NCI-H2029 treated with DMSO at 0.1 percent for 48 hours (cell line): ENCODE measurements at regions not wholly inside any gene's neighbourhood (a gene's known extent, or its start where the extent isn't known, plus 50 kb on each side); places are given as distances from the start of the nearest gene placed in this dataset.
"Not testable (repeated sequence)": the region's sequence is repeated elsewhere in the genome, so short reads cannot be mapped to it uniquely, and the experiment has no call there.

Experiments used
- DNase-seq: peaks from one replicate; lab custom pipeline; 2025; lab: John Stamatoyannopoulos, UW

- no peak for DNase-seq
Measured at GRCh38 chr10:8128511-8128910, 74.0 kb downstream of the GATA3 start.

- no peak for DNase-seq
Measured at GRCh38 chr10:8129438-8129837, 75.0 kb downstream of the GATA3 start.

DNA sequence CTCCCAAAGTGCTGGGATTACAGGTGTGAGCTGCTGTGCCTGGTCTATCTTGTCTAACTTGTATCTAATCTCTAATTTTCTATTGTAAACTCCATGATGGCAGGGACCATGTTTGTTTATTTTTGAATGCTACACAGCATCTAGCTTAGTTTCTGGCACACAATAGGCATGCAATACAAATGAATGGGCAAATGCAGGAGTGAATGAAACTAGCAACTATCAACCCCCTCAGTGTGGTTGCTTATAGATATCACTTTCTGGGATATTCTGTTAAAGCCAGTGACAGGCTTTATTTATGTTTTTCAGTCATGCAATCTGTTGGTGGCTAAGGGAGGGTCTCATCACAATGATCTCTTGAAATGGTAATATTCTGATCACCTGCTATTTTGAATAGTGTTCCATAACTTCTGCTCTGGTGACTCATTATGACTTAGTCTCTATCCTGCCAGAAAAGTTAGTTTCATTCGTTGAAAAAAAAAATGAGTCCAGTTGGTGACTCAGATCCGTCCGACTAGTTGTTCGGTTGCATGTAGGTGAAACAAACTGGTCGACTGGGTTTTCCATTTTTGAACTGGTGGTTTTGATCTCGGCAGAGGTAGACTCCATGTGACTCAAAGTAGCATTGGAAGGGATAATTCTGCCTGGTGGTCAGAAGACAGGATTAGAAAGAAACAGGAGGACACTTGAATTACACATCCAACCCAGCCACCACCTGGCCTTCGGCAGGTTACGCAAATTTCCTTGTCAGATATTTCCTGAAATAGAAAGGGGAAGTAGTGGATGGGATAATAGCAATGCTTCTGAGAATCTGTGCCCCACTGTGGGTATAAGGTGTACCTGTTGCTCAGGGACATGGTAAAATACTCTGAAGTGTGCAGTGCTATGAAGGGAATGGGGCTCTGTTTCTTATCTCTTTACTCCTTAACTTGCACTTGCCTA is 76.8 kb downstream of the GATA3 start:
- DNase-seq = no peak

- DNase-seq = no peak
Measured at GRCh38 chr10:8133146-8133545, 78.7 kb downstream of the GATA3 start.

GRCh38 chr10:8136736-8137135 is 82.2 kb downstream of the GATA3 start:
- no peak for DNase-seq

DNA sequence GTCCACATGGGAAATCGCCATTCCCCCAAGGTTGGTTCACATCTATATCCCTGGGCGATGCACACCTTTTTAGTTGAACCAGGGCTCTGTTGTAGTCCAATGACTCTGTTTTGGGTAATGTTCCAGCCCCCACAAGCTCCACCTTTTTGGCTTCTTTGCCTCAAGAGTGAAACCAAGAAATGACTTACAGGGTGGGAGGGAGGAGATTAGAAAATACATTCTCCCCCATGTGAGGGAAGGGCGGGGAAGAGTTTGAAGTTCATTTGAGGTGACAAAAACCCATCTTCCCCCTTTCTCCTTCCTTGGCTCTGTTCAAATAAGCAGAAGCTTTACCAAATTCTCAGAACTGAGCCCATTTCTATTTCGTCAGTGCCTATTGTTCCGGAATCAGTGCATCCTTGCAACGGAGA is 82.8 kb downstream of the GATA3 start:
- DNase-seq = no peak

DNA sequence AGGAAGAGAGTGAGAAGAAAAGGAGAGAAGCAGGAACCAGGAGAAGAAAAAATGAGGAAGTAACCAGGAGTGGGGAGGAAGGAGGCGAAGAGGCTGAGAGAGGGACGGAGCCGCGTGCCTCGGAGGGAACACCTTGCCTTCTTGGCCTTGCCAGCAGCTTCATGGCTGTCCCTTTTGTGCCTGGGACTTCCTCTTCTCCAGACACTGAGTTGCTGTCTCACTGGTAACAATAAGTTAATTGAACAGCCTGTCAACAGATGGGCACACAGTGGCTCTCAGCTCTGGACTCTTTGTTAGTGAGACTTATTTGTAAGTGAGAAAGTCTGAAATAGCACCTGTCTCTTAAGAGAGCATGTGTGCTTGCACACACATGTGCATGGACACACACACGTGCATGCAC is 83.2 kb downstream of the GATA3 start:
- no peak for DNase-seq

GRCh38 chr10:8138471-8138870 is 84.0 kb downstream of the GATA3 start:
- no peak for DNase-seq

DNA sequence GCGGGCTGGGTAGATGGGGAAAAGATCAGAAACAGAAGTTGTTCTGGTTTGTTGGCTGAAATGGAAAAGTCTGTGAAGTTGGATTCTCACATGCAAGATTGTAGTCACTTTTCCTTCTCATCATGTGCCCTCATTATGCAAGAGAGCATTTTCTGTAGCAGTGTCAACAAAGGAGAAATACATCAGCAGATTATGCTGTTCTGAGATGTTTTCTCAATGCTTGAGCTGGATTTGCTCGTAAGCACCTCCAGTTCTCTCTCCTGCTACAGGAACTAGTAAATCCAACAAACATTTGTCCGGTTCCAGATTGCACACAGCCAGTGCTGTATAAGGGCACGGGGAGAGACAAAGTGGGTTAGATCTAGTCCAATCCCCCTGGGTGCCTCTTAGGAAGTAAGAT is 90.0 kb downstream of the GATA3 start:
- no peak for DNase-seq

DNA sequence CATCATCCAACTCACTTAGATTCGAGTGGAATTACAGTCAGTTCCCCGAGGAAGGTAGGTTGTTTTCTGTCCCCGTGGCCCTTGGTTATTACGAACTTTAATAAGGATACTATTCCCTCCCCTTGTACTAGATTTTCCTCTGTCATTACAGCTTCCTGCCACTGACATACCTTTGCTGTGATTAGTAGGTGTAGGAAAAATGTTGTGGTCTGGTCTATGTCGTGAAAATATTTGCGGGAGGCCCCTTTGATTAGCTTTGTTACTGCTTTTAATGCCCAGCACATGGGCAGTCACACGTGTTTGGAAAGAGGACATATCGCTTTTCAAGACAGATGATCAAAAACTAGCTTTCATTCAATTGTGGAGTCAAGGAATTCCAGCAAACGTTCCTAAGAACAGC is 92.2 kb downstream of the GATA3 start:
- DNase-seq = no peak

- DNase-seq = no peak
Measured at GRCh38 chr10:8149991-8150390, 95.5 kb downstream of the GATA3 start.

GRCh38 chr10:8150401-8150905 is 96.0 kb downstream of the GATA3 start:
- DNase-seq = no peak

DNA sequence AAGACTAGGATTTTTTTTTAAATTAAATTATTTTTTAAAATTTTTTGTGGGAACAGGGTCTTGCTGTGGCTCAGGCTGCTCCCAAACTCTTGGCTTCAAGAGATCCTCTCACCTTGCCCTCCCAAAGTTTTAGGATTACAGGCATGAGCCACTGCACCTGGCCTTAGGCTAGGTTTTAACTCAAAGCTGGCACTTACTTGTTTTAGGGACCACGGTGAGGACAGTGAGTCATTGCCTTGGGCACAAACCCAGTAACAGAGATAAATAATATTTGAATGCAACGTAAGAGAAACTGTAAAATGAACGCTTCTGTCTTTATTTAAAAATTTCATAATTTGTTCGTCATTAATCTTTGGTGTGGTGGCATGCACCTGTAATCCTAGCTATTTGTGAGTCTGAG is 96.6 kb downstream of the GATA3 start:
- DNase-seq = no peak

GRCh38 chr10:8156918-8157317 is 102.4 kb downstream of the GATA3 start:
- no peak for DNase-seq

DNA sequence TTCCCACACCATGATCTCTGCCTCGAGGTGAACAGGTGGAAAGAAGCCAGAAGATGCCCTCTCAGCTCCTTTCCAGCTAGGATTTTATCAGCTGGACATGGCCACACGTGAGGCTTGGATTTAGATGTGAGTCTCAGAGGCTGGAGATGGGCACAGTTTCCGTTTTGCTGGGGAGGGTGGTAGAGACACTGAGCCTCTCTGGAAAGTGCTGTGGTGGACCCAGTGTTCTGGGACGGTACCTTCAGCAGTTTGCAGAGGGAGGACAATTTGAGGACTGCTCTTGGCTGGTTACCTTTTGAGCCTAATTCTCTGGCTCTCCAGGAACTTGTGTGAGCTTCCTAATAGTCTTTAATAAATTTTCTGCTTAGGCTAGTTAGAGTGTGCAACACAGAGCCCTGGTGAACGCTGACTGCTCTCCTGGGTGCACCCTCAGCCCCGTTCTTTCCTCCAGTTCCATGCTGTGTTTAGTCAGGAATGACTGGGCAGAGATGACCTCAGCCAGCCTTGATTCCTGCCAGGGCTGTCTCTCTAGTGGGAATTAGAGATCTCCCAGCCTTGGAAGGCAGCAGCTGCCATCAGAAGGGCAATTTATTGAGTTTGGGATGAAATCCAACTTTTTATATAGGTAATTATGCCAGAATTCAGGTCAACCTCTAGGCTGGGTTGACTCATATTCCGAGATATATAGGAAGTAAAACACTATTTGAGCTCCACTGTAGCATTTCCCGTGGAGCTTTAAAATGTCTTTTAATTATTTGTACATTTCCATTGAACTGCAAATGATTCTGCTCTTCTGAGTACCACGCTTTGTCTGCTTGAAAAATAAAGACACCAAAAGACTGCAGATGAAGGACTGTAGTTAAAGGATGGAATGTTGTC is 103.9 kb downstream of the GATA3 start:
- no peak for DNase-seq

DNA sequence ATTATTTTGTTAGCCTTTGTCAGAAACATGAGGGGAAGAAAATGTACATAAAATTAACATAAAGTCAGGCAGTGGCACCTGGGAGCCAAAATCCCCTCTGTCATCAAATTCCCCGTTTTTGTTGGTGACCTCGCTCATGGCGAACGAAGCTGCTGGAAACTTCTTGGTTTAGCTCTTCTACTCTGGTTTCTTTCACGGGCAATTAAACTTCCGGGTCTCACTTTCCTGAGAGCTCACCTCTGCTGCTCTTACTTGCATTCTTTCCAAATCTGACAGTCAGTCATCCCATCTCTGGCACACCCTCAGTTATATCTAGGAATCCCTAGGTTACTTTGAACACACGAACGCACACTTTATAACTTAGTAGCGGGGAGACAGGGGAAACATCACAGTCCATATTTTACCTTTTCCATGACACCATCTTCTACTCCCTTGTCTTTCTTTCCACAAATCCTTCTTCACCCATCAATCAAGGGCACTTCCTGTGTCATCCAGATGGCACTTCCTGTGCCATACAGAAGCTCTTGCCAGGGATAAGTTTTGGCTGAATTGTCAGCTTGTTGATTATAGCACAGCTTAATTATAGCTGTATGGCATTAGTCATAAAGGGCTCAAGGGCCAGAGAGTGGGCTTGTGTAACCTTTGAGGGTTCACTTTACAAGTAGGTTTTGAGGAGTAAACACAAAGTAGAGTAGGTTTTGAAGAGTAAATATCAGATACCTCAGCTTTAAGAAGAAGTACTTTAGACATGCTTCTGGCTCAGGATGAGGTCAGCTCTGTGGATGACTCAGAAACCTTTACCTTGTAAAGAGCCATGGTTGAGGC is 105.1 kb downstream of the GATA3 start:
- DNase-seq = no peak

DNA sequence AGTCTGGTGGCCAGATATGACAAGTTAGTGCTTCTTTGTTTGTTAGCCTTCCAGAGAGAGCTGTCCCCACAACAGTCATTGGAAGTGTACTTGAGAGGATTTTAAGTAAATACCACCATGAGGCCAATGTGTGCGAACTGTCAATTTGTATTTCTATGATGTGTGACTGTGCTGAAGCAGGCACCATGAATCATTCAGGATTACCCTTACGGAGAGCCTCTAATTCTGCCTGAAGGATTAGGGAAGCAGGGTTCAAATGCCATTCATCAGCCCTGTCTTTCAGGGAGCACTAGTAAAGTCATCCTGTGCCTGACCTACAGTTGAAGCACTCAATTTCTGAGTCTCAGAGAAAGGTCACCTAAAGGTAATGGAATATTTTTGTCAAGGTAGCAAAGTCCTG is 109.3 kb downstream of the GATA3 start:
- DNase-seq = no peak

DNA sequence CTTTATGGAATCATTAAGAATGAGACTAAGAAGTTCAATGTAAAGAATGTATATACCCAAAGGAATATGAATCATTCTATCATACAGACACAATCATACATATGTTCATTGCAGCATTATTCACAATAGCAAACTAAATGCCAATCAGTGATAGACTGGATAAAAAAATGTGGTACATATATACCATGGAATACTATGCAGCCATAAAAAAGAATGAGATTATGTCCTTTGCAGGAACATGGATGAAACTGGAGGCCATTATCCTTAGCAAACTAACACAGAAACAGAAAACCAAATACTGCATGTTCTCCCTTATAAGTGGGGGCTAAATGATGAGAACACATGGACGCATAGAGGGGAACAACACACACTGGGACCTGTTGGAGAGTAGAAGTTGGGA is 110.2 kb downstream of the GATA3 start:
- not testable (repeated sequence) for DNase-seq

DNA sequence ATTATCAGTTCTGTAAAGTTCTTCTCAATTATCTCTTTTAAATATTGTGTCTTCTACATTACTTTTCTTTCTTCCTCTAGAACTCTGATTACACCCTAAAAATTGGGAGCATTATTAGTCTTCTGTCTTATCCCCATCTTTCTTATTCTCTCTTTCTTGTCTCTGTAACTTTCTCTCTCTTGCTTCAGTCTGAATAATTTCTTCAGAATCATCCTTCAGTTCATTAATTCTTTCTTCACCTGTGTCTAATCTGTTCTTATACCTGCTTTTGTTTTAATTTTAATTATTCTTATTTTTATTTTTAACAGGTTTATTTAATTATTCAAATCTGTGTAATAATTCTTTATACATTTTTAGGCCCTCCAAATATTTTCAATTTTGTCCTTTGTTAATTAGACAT is 114.3 kb downstream of the GATA3 start:
- no peak for DNase-seq

- DNase-seq = no peak
Measured at GRCh38 chr10:8171008-8171407, 116.5 kb downstream of the GATA3 start.

DNA sequence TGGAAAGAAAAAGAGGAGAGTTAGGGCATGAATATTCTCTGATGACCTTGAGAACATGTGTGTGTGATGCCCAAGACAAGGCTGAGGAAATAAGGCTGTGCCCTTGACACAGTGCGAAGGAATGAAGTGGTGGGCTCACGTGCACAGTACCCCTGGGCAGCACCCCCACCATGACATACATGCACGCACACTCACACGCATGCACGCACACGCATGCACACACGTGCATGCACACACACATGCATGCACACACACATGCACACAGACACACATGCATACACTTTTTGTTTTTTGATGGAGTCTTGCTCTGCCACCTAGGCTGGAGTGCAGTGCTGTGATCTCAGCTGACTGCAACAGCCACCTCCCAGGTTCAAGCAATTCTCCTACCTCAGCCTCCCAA is 118.1 kb downstream of the GATA3 start:
- DNase-seq = no peak
